ENCODE measurements at regions not wholly inside any gene's neighbourhood (a gene's known extent, or its start where the extent isn't known, plus 50 kb on each side); places are given as distances from the start of the nearest gene placed in this dataset.
"Not testable (repeated sequence)": the region's sequence is repeated elsewhere in the genome, so short reads cannot be mapped to it uniquely, and the experiment has no call there.

DNA sequence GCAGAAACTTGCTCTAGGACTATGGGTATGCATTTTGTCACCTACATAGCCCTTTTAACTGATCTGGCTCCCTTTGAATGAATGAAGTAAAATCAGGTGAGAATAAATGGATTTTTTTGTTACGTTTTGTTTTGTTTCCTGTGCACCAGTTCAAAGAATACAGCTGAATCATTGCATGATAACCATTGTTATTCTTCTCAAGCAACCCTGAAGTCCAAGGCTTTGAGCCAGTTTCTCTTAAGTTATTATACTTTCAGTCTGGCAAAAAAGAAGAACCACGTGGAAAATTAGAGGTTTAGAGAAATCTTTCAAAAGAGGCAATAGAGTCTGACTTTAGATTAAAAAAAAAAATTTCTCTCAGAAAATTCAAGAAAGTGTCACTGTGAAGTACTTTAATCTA is 398.6 kb upstream of the TECRL start:
- TF ChIP-seq, protein P1, sequence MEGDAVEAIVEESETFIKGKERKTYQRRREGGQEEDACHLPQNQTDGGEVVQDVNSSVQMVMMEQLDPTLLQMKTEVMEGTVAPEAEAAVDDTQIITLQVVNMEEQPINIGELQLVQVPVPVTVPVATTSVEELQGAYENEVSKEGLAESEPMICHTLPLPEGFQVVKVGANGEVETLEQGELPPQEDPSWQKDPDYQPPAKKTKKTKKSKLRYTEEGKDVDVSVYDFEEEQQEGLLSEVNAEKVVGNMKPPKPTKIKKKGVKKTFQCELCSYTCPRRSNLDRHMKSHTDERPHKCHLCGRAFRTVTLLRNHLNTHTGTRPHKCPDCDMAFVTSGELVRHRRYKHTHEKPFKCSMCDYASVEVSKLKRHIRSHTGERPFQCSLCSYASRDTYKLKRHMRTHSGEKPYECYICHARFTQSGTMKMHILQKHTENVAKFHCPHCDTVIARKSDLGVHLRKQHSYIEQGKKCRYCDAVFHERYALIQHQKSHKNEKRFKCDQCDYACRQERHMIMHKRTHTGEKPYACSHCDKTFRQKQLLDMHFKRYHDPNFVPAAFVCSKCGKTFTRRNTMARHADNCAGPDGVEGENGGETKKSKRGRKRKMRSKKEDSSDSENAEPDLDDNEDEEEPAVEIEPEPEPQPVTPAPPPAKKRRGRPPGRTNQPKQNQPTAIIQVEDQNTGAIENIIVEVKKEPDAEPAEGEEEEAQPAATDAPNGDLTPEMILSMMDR (IDR thresholded peaks at IDR 0.05) = no peak
- TF ChIP-seq POLR2A (IDR thresholded peaks at IDR 0.05) = no peak
- WGBS, 2 donors = 40 to 60% methylated on average over 2 of the region's 2 CpGs
- Histone ChIP-seq H3K9me3 (no peaks in the 10 kb centered on the region), H3K4me1 (no peaks in the 10 kb centered on the region), H3K36me3 (no peaks in the 10 kb centered on the region), H3K27ac (no peak overlapping the region), H3K27me3 (no peaks in the 10 kb centered on the region), H3K4me3 (replicated peaks in 1 of 3) (no peak overlapping the region)
- intact Hi-C loops (cut with DNase I) = no loop called here
- DNase-seq = no peak

DNA sequence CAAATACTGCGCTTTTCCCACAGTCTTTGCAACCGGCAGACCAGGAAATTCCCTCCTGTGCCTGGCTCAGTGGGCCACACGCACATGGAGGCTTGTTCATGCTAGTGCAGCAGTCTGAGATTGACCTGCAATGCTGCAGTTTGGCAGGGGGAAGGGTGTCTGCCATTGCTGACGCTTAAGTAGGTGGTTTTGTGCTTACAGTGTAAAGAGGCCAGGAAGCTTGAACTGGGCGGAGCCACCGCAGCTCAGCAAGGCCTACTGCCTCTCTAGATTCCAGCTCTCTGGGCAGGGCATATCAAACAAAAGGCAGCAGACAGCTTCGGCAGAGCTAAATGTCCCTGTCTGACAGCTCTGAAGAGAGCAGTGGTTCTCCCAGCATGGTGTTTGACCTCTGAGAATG is 390.5 kb upstream of the TECRL start:
- no peak overlapping the region for H3K27ac ChIP-seq
- no peaks in the 10 kb centered on the region for H3K9me3 ChIP-seq
- H3K36me3 ChIP-seq = no peaks in the 10 kb centered on the region
- H3K4me1 ChIP-seq = no peaks in the 10 kb centered on the region
- intact Hi-C loops (cut with DNase I) = no loop called here
- TF ChIP-seq POLR2A (IDR thresholded peaks at IDR 0.05) = no peak
- TF ChIP-seq, protein P1 (IDR thresholded peaks at IDR 0.05) = no peak
- H3K27me3 ChIP-seq = no peaks in the 10 kb centered on the region
- WGBS, 2 donors = 67 to 78% methylated on average over 5 to 7 of the region's 7 CpGs
- DNase-seq = no peak
- no peak overlapping the region for H3K4me3 ChIP-seq (replicated peaks in 1 of 3)

DNA sequence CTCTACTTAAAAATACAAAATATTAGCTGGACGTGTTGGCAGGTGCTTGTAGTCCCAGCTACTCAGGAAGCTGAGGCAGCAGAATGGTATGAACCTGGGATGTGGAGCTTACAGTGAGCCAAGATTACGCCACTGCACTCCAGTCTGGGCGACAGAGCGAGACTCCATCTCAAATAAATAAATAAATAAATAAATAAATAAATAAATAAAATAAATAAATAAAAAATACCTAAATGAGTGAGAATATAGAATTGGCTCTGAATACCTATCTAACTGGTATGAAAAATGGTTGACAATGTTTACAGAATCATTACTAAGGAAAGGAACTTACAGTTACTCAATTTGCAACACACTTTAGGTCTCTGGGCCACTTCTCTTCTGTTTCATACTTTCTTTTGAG is 389.6 kb upstream of the TECRL start:
- H3K4me3 ChIP-seq (replicated peaks in 1 of 3); H3K9me3 ChIP-seq; H3K27me3 ChIP-seq; intact Hi-C loops (cut with DNase I); H3K4me1 ChIP-seq; H3K27ac ChIP-seq; DNase-seq; H3K36me3 ChIP-seq: not testable (repeated sequence)
- 88 to 90% methylated on average over 4 of the region's 4 CpGs for WGBS, 2 donors

DNA sequence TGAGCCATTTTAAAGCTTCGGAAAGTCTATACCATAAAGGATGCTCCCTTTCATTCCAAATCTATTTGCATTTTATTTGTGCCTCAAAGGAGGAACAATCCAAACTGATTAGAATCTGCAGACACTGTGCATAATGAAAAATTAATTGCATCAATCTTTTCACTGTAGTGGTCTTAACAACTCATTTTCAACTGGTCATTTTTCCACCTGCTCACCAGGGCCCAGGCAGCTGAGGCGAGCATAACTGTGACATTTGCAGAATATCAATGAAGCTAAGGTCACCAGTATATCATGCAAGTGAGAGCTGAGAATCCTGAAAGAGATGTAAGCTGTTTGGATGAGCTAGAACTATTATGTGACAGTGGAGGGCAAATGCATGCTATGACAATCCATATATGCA is 387.3 kb upstream of the TECRL start:
- Histone ChIP-seq H3K4me3 (replicated peaks in 1 of 3) (no peak overlapping the region), H3K9me3 (no peaks in the 10 kb centered on the region), H3K4me1 (no peaks in the 10 kb centered on the region), H3K27me3 (no peaks in the 10 kb centered on the region), H3K27ac (no peak overlapping the region), H3K36me3 (no peaks in the 10 kb centered on the region)
- TF ChIP-seq, protein P1 (IDR thresholded peaks at IDR 0.05) = no peak
- no peak for TF ChIP-seq POLR2A (IDR thresholded peaks at IDR 0.05)
- intact Hi-C loops (cut with DNase I) = no loop called here
- 78 to 90% methylated on average over 2 of the region's 2 CpGs for WGBS, 2 donors
- DNase-seq = no peak

DNA sequence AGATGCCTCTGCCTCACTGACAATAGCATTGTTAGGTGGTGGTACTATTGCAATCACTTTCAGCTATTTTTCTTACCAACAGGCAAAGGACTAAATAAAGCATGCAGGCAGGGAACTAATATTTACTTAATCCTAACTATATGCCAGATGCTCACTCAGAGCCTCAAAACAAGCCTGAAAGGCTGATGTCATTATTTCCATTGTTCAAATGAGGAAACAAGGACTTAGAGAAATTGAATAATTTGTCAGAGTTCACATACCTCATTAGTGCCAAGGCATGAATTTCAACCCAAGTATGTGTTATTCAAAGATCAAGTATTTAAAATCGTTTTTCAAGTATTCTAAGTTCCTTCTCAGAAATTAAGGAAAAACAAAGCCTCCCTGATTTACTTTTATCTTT is 374.9 kb upstream of the TECRL start:
- H3K27ac ChIP-seq = no peak overlapping the region
- intact Hi-C loops (cut with DNase I) = no loop called here
- no peak overlapping the region for H3K4me3 ChIP-seq (replicated peaks in 1 of 3)
- WGBS, 2 donors = 0 to 1% methylated on average over 1 of the region's 1 CpG
- no peak for DNase-seq
- no peaks in the 10 kb centered on the region for H3K27me3 ChIP-seq
- no peaks in the 10 kb centered on the region for H3K9me3 ChIP-seq
- H3K4me1 ChIP-seq = peaks cover 9% of the 10 kb centered on the region in 2 donors
- H3K36me3 ChIP-seq = no peaks in the 10 kb centered on the region
- TF ChIP-seq, protein P1 (IDR thresholded peaks at IDR 0.05) = no peak
- no peak for TF ChIP-seq POLR2A (IDR thresholded peaks at IDR 0.05)

DNA sequence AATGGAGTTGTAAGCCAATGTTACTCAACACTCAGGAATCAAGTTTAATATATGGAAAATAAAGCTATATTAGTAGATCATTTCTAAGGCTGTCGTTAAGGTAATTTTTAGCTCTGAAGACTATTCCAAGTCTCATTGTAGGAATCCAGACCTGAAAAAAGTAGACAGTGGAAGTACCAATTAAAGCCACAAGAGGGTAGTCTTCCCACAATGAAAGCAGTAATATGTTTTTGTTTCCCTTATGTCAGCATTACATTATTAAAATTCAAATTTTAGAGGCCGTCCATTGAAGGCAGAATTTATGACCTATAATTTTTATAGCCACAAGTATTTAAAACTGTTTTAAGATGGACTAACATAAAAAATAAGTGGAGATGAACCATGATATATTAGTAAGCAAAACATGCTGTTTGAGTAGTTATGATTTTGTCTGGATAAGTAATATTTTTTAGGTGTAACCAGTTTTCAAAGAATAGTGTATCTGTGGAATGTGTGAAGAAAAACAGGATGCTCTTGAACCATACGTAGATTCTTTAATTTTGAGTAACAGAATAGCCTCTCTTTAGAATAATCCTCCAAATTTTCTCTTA is 372.6 kb upstream of the TECRL start:
- intact Hi-C loops (cut with DNase I) = no loop called here
- no peak overlapping the region for H3K4me3 ChIP-seq (replicated peaks in 1 of 3)
- H3K27ac ChIP-seq = no peak overlapping the region
- no peak for DNase-seq
- H3K4me1 ChIP-seq = peaks cover 9% of the 10 kb centered on the region in 2 donors
- no peaks in the 10 kb centered on the region for H3K9me3 ChIP-seq
- no peaks in the 10 kb centered on the region for H3K27me3 ChIP-seq
- WGBS, 2 donors = 29 to 30% methylated on average over 3 of the region's 3 CpGs
- no peaks in the 10 kb centered on the region for H3K36me3 ChIP-seq
- TF ChIP-seq, protein P1 (IDR thresholded peaks at IDR 0.05) = peak in 5 of 6 experiments; percentile 13 to 67 (median 56)
- TF ChIP-seq POLR2A (IDR thresholded peaks at IDR 0.05) = no peak
